ENCODE measurements at regions not wholly inside any gene's neighbourhood (a gene's known extent, or its start where the extent isn't known, plus 50 kb on each side); places are given as distances from the start of the nearest gene placed in this dataset.
"Not testable (repeated sequence)": the region's sequence is repeated elsewhere in the genome, so short reads cannot be mapped to it uniquely, and the experiment has no call there.

DNA sequence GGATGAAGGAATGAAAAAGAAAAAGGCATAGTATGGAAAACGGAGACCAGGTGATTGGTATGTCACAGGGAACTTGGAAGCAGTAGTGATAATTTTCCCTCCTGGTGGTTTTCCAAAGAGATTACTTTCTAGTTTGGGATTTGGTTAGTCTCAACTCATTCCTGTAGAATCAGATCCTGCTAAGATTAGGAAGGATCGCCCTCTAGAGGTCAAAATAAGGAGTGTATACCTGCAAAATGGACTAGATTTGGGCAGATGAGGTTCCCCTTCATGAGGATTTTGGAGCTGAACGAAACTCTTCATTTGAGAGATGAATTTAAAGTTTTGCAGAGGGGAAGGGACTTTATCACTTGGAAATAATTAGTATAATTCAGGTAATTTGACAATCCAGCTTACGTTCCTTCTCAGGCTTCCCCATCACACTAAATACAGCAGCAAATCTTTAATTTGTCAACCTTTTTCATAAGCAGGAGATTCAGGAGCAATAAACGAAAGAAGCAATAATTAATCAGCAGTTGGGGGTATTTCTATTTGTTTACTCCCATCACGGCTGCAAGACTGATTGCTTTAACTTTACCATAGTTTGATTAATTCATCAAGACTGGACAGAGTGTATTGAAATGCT lies 65.2 kb downstream of the CCDC195 start:
- DNase-seq, result peak; percentile 25

DNA sequence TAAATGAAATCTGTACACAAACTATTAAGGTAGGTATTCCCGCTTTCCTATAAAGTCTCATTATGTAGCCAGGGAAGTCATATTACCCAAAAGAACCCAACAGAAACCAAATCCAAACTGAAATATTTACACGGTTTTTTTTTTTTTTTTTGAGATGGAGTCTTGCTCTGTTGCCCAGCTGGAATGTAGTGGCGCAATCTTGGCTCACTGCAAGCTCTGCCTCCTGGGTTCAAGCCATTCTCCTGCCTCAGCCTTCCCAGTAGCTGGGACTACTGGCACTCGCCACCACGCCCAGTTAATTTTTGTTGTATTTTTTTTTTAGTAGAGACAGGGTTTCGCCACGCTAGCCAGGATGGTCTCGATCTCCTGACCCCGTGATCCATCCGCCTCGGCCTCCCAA lies 62.5 kb upstream of the CUL3 start:
- DNase-seq, result not testable (repeated sequence)

DNA sequence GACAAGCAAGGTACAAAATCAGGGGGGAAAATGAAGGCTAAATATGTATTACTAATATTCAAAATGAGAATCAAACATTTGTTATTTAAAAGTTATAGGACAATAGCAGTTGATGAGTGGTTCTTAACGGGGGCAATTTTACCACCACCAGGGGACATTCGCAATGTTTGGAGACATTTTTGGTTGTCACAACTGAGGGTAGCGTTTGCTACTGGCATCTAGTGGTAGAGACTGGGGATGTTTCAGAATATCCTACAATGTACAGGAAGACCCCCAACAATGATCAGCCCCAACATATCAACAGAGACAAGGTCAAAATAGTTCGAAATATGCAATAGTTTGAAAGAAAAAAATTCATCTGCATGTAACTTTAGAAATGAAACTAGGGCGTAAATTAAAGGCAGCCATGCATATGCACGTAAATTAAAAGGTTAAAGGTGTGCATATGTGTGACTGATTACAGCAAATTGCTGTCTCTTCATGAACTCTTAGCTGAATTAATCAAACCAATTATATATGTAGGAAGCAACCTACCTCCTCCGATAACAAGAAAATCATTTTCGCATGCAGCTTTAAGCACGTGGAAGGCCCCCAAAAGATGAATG lies 61.2 kb upstream of the CUL3 start:
- DNase-seq, result no peak

DNA sequence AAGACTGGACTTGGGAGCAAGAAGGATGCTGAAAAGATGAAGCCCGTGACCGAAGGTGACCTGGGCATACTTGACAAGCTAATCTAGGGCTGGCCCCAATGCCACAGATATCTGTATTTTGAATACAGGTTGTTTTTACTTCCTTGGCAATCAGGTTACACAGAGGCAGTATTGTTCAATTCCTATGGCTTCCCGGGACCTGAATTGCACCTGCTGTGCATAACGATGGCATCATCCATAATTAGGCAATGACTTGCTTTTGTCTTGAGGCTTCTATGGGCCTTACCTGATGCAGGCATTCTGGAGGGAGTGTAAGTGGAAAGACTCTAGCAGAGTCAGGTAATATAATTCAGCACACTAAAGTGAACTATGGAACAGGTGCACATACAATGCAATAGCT lies 60.6 kb upstream of the CUL3 start:
- no peak for DNase-seq

DNA sequence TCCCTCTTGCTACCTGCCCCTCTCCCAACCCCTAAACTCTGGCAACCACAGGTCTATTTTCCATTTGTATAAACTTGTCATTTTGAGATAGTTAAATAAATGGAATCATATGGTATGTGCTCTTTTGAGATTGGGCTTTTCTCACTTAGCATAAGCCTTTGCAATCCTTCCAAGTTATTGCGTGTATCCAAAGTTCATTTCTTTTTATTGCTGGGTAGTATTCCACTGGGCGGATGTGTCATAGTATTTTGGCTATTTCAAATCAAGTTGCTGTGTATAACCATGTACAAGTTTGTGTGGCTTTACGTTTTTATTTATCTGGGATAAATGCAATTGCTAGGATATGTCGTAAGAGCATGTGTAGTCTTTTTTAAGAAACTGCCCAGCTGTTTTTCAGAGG lies 55.5 kb upstream of the CUL3 start:
- no peak for DNase-seq

DNA sequence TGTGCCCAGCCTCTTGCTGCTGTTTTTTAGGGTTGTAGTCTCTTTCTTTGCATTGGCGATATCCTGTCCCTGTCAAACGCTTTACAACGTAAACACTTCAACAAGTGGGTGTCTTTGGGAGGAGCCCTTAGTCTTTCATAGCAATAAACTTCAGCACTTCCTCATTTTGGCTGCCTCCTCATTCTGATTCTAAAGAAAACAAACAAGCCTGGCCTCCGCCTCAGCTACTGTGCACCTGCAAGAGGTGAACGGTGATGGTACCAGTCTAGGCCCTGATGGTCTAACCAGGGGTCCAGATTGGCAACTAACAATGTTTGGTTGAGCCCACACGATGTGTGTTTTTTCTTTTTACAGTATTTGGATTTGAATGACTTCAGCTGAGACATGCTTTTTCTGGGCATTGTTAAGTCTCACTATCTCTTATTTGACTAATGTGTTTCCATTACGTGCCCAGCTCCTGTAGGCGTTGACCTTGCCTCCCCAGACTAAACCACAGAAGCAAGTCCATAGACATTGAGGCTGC lies 53.2 kb upstream of the CUL3 start:
- DNase-seq, result no peak

Data from NCI-H226 (cell line).